ENCODE measurements at regions not wholly inside any gene's neighbourhood (a gene's known extent, or its start where the extent isn't known, plus 50 kb on each side); places are given as distances from the start of the nearest gene placed in this dataset.
"Not testable (repeated sequence)": the region's sequence is repeated elsewhere in the genome, so short reads cannot be mapped to it uniquely, and the experiment has no call there.

DNA sequence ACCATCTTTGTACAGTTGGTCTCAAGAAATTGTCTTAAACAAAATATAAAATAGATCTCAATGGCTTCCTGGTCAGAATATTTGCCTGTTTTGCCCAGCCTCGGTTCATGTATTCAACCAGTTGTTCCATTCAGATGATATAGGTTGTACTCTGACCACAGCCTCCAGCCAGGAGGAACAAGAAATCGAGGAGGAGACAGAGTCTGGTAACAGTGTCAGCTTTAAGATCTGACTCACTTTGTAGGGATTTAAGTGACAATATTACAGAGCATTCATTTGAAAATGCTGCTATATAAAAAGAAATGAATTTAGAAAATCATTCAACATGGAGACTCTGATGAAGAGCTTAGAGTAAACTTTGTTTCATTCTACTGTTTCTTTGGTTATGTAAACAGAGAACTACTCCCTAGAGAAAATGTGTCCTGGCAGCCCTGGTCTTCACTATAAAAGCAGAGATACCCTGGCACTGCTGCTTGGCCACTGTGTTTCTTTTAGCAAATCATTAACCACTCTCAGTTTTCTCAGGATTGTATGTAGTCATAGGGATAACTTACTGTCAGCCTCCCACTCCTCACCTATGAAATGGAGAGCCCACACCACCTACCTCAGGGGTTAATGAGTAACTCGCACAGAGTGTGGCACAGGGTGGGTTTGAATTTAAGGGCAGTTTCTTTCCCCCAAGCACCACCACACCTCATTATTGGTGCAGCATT lies 53.5 kb downstream of the PAGE2 start:
- DNase-seq (ENCODE audit: low read depth) = no peak

DNA sequence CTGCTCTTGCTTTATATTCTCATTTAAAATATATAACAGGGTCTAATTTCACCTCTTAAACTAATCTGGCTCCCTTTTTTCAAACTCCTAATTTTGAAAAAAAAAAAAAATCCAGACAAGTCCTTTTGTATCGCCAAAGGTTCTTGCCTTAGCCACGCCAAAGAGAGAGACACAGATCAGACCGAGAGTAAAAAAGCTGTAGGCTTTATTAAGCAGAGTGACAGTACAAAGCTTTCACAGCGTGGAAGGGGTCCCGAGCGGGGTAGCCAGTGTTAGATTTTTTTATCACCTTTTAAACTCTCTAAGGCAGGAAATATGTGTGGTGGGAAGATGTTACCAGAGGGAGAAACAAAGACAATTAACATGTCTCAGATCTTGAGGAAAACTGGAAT lies 54.1 kb downstream of the PAGE2 start:
- DNase-seq (ENCODE audit: low read depth) = no peak

GRCh38 chrX:55143621-55144020 lies 54.8 kb downstream of the PAGE2 start:
- DNase-seq (ENCODE audit: low read depth) = no peak

DNA sequence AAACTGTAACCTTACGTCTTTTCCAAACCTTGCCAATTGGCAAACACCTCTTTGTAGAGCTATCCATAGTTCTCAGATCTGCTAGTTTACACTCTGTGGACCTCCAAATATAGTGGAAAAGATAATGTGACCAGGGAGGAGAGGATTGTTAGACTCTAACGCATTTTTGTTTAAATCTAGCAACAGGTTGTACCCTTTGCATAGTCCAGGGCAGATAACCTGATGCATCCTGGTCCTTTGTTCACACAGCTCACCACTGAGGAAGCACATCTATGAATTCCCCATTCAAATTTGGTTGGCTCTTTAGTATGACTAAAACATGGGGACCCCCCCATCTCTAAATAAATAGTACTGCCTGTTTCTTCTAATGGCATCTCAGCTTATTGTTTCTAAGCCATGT lies 55.9 kb downstream of the PAGE2 start:
- DNase-seq (ENCODE audit: low read depth) = no peak

DNA sequence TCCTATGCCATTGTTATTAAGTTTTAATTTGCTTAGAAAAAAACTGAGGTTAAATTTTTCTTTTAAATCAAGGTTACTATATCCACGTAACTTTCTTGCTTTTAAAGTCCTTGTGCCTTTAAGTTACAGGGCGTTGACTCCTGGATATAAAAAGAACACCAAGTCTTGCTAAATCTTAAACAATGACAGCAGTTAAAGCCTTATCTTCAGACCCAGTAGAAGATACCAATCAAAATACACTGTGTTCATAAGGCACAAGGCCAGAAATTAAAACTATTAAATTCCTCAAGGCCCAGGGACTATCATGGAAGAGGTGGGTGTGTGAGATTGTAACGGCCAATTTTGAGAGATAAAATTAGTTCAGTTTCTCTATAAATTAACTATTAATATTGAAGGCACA lies 60.4 kb downstream of the PAGE2 start:
- DNase-seq (ENCODE audit: low read depth) = no peak

DNA sequence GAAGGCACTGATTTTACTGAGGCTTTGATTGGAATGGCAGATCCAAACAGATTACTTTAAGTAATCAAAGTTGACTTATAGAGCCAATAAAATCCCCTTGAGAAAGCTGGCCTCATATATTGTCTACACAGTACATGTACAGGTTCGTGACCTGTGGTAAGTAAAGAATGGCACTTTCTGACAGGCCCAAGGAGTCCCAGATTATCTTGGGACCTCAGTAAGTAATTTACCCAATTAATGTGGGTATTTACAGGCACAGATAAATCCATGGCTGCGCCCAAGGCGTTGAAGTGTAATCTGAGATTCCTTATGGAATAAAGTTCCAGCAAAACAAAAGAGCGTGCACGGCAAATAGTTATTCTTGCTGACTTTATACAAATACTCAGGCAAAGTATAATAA lies 62.4 kb downstream of the PAGE2 start:
- no peak for DNase-seq (ENCODE audit: low read depth)

DNA sequence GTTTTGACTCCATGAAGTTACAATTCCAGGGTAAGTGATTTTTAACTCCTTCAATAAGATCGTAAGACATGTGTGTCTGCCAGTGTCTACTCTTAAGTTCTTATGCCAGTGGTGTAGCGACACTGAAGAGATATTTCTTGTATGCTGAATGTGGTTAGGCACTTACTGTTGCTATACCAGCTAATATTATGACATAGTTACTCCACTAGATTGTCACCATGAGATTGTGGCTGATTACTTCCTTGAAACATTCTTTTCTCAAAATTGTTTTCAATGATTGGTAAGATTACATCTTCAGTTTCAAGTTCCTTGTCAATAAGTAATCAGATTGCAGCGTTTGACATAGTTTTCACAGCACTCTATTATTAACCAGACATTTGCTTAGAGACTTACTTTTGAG lies 60.6 kb upstream of the PAGE5 start:
- DNase-seq (ENCODE audit: low read depth) = no peak

GRCh38 chrX:55160685-55161552 lies 59.2 kb upstream of the PAGE5 start:
- DNase-seq (ENCODE audit: low read depth) = peak; percentile 88

- peak; percentile 6 for DNase-seq (ENCODE audit: low read depth)
These were observed 58.6 kb upstream of the PAGE5 start for GRCh38 chrX:55161581-55161980.

GRCh38 chrX:55163171-55163570 lies 57.0 kb upstream of the PAGE5 start:
- DNase-seq (ENCODE audit: low read depth) = no peak

GRCh38 chrX:55165026-55165425 lies 55.1 kb upstream of the PAGE5 start:
- not testable (repeated sequence) for DNase-seq (ENCODE audit: low read depth)

GRCh38 chrX:55167124-55167803 lies 52.9 kb upstream of the PAGE5 start:
- peak; percentile 9 for DNase-seq (ENCODE audit: low read depth)

- no peak for DNase-seq (ENCODE audit: low read depth)
These were observed 52.2 kb upstream of the PAGE5 start for GRCh38 chrX:55167901-55168300.

DNA sequence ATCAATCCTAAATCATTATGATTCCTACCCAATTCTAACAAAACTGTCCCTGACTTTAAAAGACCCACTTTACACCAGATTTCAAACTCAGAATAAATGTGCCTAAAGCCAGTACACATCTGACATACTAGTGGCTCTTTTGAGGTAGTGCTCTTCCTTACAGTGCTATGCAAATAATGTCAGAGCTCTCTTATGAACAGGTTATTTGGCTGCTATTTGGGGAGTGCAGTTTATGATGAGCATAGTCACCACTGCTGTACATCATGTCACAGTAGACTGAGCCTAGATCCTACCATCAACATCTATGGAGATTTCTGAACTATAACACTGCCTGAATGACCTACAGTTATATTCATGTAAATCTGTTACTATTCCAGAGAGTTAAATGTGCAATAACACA lies 50.4 kb upstream of the PAGE5 start:
- no peak for DNase-seq (ENCODE audit: low read depth)
